ENCODE measurements at regions not wholly inside any gene's neighbourhood (a gene's known extent, or its start where the extent isn't known, plus 50 kb on each side); places are given as distances from the start of the nearest gene placed in this dataset.

DNA sequence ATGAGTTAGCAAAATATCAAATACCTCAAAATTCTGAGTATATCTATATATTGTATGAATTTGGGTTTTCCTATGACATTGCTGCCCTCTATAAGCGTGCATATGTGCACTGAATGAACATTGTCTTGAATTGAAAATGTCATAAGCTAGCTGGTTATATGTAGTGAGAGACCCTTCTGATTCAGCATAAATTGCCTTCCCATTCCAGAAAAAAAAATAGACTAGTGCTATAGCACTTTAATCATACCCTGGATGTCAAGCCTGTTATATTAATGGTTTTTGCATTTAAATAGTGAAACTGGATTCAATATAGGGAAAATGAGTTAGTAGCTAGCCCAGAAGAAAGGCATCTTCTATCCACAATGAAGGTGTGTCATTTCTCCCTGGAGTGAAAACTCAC lies 265.1 kb downstream of the TUSC7 start:
- intact Hi-C loops (cut with micrococcal nuclease), result no loop called here
- Mint-ChIP-seq H3K4me3 (no peak overlapping the region), H3K36me3 (ENCODE audit: low read depth) (no peaks in the 10 kb centered on the region), H3K27me3 (no peaks in the 10 kb centered on the region), H3K9me3 (no peaks in the 10 kb centered on the region), H3K27ac (no peak overlapping the region), H3K4me1 (no peaks in the 10 kb centered on the region)
- no peak for DNase-seq
- CTCF ChIA-PET, result no interaction called here
- POLR2A ChIA-PET, result no interaction called here
- no peak for ATAC-seq (ENCODE audit: low read depth)
- TF ChIP-seq, protein P1, sequence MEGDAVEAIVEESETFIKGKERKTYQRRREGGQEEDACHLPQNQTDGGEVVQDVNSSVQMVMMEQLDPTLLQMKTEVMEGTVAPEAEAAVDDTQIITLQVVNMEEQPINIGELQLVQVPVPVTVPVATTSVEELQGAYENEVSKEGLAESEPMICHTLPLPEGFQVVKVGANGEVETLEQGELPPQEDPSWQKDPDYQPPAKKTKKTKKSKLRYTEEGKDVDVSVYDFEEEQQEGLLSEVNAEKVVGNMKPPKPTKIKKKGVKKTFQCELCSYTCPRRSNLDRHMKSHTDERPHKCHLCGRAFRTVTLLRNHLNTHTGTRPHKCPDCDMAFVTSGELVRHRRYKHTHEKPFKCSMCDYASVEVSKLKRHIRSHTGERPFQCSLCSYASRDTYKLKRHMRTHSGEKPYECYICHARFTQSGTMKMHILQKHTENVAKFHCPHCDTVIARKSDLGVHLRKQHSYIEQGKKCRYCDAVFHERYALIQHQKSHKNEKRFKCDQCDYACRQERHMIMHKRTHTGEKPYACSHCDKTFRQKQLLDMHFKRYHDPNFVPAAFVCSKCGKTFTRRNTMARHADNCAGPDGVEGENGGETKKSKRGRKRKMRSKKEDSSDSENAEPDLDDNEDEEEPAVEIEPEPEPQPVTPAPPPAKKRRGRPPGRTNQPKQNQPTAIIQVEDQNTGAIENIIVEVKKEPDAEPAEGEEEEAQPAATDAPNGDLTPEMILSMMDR (IDR thresholded peaks at IDR 0.05), result no peak

DNA sequence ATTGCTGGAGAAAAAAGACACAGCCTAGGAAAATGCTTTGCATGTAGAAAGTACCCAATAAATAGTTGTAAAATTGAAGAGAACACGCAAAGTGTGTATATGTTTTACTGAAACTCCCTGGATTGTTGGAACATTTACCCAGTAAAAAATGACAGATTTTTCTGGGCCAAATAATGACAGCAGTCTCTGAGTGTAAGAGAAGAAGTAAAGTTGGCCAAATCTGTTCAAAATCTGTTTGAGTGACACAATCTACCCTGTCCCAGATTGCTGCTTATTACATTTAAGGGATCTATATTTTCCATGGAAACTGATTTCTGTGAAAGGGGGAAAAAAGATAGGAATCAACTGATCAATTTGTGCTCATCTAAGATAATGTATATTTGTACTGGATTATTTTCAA lies 267.9 kb downstream of the TUSC7 start:
- TF ChIP-seq, protein P1 (IDR thresholded peaks at IDR 0.05), result no peak
- no peak for ATAC-seq (ENCODE audit: low read depth)
- DNase-seq, result no peak
- intact Hi-C loops (cut with micrococcal nuclease), result no loop called here
- H3K27me3 Mint-ChIP-seq, result no peaks in the 10 kb centered on the region
- POLR2A ChIA-PET, result no interaction called here
- no peaks in the 10 kb centered on the region for H3K9me3 Mint-ChIP-seq
- H3K36me3 Mint-ChIP-seq (ENCODE audit: low read depth), result no peaks in the 10 kb centered on the region
- CTCF ChIA-PET, result no interaction called here
- no peak overlapping the region for H3K4me3 Mint-ChIP-seq
- H3K27ac Mint-ChIP-seq, result no peak overlapping the region
- no peaks in the 10 kb centered on the region for H3K4me1 Mint-ChIP-seq

DNA sequence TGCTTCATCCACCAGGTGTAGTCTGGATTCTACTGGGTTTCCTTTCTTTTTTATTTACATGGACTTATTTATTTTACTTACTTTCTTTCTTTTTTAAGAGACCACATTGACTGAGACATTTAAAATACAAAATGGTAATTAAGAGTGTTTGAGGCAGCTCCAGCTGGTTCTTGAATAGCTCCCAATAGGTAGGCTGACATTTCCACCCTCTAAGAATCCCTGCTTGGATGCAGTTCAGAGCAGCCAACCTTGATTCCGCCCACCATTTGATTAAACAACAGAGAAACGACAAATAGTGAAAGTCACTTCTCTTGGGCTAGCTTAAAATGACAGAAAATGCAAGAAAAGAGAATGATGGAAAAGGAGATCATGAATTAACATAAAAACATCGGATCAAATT lies 270.5 kb downstream of the TUSC7 start:
- ChIA-PET POLR2A (no interaction called here), CTCF (no interaction called here)
- Mint-ChIP-seq H3K27me3 (no peaks in the 10 kb centered on the region), H3K36me3 (ENCODE audit: low read depth) (no peaks in the 10 kb centered on the region), H3K27ac (no peak overlapping the region), H3K4me1 (no peaks in the 10 kb centered on the region), H3K4me3 (no peak overlapping the region), H3K9me3 (no peaks in the 10 kb centered on the region)
- no peak for DNase-seq
- ATAC-seq (ENCODE audit: low read depth), result no peak
- intact Hi-C loops (cut with micrococcal nuclease), result no loop called here
- TF ChIP-seq, protein P1 (IDR thresholded peaks at IDR 0.05), result no peak

DNA sequence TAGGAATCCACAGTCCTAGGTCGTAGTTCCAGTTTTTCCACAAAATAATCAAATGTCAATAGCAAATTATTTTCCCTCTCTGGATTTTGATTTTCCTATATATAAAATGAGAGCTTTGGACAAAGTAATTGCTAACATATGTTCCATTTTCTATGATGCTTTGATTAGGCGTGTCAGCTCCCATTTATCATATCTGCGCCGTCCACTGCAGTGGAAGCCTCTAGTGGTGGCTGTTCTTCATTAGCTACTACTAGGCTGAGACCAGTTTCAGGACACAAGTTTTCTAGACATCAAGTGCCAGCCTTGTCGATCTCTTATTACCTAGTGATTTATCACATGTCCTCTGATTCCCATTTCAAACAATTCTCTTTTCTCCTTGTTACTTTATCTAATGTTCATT lies 271.5 kb downstream of the TUSC7 start:
- Mint-ChIP-seq H3K36me3 (ENCODE audit: low read depth) (no peaks in the 10 kb centered on the region), H3K27me3 (no peaks in the 10 kb centered on the region), H3K27ac (no peak overlapping the region), H3K9me3 (no peaks in the 10 kb centered on the region), H3K4me1 (no peaks in the 10 kb centered on the region), H3K4me3 (no peak overlapping the region)
- ATAC-seq (ENCODE audit: low read depth), result no peak
- no peak for DNase-seq
- ChIA-PET POLR2A (no interaction called here), CTCF (no interaction called here)
- intact Hi-C loops (cut with micrococcal nuclease), result no loop called here
- TF ChIP-seq, protein P1 (IDR thresholded peaks at IDR 0.05), result no peak

DNA sequence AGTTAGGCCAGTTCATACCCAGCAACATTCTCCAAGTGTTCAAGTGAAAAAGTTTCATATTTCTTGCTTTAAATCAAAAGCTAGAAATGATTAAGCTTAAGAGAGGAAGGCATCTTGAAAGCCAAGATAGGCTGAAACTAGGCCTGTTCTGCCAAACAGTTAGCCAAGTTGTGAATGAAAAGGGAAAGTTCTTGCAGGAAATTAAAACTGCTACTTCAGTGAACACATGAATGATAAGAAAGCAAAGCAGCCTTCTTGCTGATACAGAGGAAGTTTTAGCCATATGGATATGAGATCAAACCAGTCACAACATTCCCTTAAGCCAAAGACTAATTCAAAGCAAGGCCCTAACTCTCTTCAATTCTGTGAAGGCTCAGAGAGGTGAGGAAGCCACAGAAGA lies 274.7 kb downstream of the TUSC7 start:
- no peaks in the 10 kb centered on the region for H3K9me3 Mint-ChIP-seq
- no peak for ATAC-seq (ENCODE audit: low read depth)
- ChIA-PET CTCF (no interaction called here), POLR2A (no interaction called here)
- no peak overlapping the region for H3K27ac Mint-ChIP-seq
- TF ChIP-seq, protein P1 (IDR thresholded peaks at IDR 0.05), result no peak
- H3K4me3 Mint-ChIP-seq, result no peak overlapping the region
- no peaks in the 10 kb centered on the region for H3K36me3 Mint-ChIP-seq (ENCODE audit: low read depth)
- H3K4me1 Mint-ChIP-seq, result no peaks in the 10 kb centered on the region
- H3K27me3 Mint-ChIP-seq, result no peaks in the 10 kb centered on the region
- DNase-seq, result no peak
- intact Hi-C loops (cut with micrococcal nuclease), result no loop called here
